SK-N-SH (cell line): ENCODE measurements at regions not wholly inside any gene's neighbourhood (a gene's known extent, or its start where the extent isn't known, plus 50 kb on each side); places are given as distances from the start of the nearest gene placed in this dataset.

Experiments used
- EP300 ChIP-seq, 2 experiments: IDR thresholded peaks; 2 replicates each; pipeline versions ENCODE4 v1.4.0 to v1.6.1; 2012; ENCODE audit warnings: borderline replicate concordance in 1 of 2, low read depth in 1 of 2, low read length in 1 of 2
- FOXM1 ChIP-seq: IDR thresholded peaks from 2 replicates; pipeline ENCODE4 v1.4.0; 2012; ENCODE audit warnings: low read depth, mild to moderate bottlenecking
- POLR2AphosphoS5 ChIP-seq: IDR thresholded peaks from 2 replicates; pipeline ENCODE4 v1.6.1; 2012; ENCODE audit warnings: low read depth, low read length
- TAF1 ChIP-seq: IDR thresholded peaks from 2 replicates; pipeline ENCODE4 v1.6.1; 2012; ENCODE audit warnings: low read depth, mild to moderate bottlenecking, low read length, moderate library complexity, borderline replicate concordance
- TF ChIP-seq, protein P1 (sequence below): IDR thresholded peaks from 2 replicates; pipeline ENCODE4 v1.6.1; 2012; ENCODE audit warnings: mild to moderate bottlenecking, low read depth, low read length, moderate library complexity
- TF ChIP-seq, protein P2 (sequence below): fragments of 200-600 bp; sonication (generic); IDR thresholded peaks from 2 replicates; pipeline ENCODE4 v1.6.1; 2017; ENCODE audit warnings: antibody characterized with exemption, mild to moderate bottlenecking, moderate library complexity

DNA sequence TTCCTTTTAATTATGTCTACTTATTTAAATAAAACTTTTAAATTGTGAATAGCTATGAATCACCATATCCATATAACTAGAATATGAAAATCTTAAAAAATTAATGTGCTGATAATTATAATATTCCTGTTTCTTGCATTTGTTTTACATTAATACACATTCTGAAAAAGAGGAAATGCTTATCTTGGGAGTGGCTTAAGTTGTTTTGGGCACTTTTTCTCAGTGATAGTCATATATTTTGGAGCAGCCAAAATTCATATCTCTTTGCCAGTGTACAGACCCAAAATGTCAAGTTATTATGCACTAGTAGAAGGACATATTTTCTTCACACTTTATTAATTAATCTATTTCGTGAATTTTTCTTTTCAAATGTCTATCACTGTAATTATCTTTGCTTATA, 838.5 kb downstream of the USP25 start:
- no peak for TF ChIP-seq EP300 (IDR thresholded peaks at IDR 0.05; ENCODE audit: borderline replicate concordance in 1 of 2, low read depth in 1 of 2, low read length in 1 of 2)
- no peak for TF ChIP-seq TAF1
- TF ChIP-seq, protein P1, sequence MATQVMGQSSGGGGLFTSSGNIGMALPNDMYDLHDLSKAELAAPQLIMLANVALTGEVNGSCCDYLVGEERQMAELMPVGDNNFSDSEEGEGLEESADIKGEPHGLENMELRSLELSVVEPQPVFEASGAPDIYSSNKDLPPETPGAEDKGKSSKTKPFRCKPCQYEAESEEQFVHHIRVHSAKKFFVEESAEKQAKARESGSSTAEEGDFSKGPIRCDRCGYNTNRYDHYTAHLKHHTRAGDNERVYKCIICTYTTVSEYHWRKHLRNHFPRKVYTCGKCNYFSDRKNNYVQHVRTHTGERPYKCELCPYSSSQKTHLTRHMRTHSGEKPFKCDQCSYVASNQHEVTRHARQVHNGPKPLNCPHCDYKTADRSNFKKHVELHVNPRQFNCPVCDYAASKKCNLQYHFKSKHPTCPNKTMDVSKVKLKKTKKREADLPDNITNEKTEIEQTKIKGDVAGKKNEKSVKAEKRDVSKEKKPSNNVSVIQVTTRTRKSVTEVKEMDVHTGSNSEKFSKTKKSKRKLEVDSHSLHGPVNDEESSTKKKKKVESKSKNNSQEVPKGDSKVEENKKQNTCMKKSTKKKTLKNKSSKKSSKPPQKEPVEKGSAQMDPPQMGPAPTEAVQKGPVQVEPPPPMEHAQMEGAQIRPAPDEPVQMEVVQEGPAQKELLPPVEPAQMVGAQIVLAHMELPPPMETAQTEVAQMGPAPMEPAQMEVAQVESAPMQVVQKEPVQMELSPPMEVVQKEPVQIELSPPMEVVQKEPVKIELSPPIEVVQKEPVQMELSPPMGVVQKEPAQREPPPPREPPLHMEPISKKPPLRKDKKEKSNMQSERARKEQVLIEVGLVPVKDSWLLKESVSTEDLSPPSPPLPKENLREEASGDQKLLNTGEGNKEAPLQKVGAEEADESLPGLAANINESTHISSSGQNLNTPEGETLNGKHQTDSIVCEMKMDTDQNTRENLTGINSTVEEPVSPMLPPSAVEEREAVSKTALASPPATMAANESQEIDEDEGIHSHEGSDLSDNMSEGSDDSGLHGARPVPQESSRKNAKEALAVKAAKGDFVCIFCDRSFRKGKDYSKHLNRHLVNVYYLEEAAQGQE = no peak
- TF ChIP-seq, protein P2, sequence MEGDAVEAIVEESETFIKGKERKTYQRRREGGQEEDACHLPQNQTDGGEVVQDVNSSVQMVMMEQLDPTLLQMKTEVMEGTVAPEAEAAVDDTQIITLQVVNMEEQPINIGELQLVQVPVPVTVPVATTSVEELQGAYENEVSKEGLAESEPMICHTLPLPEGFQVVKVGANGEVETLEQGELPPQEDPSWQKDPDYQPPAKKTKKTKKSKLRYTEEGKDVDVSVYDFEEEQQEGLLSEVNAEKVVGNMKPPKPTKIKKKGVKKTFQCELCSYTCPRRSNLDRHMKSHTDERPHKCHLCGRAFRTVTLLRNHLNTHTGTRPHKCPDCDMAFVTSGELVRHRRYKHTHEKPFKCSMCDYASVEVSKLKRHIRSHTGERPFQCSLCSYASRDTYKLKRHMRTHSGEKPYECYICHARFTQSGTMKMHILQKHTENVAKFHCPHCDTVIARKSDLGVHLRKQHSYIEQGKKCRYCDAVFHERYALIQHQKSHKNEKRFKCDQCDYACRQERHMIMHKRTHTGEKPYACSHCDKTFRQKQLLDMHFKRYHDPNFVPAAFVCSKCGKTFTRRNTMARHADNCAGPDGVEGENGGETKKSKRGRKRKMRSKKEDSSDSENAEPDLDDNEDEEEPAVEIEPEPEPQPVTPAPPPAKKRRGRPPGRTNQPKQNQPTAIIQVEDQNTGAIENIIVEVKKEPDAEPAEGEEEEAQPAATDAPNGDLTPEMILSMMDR = no peak
- TF ChIP-seq FOXM1 = no peak
- TF ChIP-seq POLR2AphosphoS5 = no peak
